Activated CD4-positive, alpha-beta T cell treated with anti-CD3 and anti-CD28 coated beads, Interleukin-10, Interleukin-2, amounts not matched to agents 100 ng/mL and 50 ng/mL, durations not matched to agents 16 hours and 8 hours (primary cell): ENCODE measurements at regions not wholly inside any gene's neighbourhood (a gene's known extent, or its start where the extent isn't known, plus 50 kb on each side); places are given as distances from the start of the nearest gene placed in this dataset.
A peak's percentile ranks its signal among the peaks of the same experiment; 100 is the strongest.

Experiments used
- DNase-seq: peaks from one replicate; pipeline ENCODE4 v3.0.0-alpha.2; 2020

DNA sequence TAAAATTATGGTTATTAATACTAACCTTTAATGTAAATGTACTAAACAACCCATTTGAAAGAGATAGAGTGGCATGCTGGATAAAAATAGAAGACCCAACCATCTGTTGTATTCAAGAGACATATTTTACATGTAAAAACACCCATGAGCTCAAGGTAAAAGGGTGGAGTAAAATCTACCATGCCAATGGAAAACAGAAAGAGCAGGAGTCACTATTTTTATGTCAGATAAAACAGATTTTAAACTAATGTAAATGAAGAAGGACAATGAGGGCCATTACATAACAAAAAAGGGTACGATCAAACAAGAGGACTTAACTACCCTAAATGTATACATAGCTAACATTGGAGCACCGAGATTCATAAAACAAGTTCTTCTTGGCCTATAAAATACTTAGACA lies 66.3 kb downstream of the ITM2A start:
- DNase-seq = no peak

DNA sequence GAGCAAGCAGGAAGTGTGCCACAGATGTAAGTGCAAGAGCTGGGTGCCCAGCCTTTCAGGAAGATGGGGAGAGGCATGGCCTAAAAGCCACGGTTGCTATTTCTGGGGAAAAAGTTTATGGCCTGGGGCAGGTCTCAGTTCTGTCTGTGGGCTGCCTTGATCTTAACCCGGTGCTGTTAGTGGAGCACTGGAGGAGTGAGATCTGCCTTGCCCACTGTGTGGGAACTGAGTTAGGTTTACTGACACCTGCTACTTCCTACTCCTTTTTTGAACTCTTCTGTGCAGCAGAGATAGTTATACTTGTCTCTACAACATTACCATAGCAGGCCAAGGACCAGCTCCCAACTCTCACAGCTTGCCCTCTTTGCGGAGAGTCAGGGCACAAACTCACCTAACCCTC lies 76.5 kb downstream of the ITM2A start:
- DNase-seq = no peak

DNA sequence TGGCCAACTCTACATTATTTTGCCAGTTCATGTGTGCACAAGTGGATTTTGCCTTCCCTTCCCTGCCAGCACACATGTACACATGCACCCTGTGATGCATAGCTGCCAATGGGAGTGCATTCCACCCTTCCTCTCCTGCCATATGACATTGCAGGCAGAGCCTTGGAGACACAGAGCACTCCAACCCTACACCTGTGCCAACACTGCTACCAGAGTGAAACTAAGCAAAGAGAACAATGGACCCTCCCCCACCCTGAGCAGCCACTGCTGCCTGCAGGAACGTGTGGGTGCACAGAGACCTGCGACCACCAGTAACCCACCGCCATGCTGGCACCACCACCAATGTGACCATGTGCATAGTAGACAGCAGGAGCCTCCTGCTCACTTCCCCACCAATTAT lies 78.4 kb downstream of the ITM2A start:
- DNase-seq = no peak

DNA sequence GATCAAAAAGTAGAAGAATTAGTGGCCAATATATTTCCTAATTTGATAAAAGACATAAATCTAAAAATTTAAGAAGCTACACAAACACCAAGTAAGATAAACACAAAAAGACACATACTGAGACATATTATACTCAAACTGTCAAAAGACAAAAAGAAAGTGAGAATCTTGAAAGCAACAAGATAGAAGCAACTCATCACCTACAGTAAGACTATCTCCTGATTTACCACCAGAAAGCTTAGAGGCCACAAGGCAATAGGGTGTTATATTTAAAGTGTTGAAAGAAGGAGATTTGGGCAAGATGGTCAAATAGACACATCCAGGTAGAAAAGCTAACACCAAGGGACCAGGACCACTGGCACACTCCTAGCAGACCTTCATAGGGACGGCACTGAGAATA lies 79.4 kb downstream of the ITM2A start:
- DNase-seq = no peak

DNA sequence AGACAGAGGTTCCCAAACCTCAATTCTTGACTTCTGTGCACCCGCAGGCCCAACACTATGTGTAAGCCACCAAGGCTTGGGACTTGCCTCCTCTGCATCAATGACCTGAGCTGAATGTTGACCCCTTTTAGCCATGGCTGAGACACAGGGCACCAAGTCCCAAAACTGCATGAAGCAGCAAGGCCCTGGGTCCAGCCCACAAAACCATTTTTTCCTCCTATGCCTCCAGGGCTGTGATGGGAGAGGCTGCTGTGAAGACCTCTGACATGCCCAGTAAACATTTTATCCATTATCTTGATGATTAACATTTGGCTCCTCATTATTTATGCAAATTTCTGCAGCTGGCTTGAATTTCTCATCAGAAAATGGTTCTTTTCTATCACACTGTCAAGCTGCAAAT lies 85.4 kb downstream of the ITM2A start:
- DNase-seq = no peak

DNA sequence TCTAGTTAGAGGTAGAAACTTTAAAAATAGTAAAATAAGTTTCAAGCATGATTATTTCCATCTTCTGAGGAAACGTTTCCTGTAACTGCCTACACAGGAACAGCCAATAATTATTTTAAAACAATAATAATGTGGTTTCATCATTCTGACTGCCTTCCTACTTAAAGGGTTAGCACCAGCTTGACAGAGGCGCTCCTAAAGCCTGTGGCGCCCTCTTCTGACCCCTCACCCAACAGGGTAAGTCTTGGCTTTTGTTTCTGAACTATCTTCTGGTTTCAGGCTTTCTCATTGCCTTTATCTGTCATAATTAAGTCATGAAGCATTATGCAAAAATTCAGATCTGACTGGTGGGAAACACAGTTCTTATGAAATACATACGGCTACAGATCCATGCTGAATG lies 96.7 kb downstream of the ITM2A start:
- peak; percentile 81 for DNase-seq

DNA sequence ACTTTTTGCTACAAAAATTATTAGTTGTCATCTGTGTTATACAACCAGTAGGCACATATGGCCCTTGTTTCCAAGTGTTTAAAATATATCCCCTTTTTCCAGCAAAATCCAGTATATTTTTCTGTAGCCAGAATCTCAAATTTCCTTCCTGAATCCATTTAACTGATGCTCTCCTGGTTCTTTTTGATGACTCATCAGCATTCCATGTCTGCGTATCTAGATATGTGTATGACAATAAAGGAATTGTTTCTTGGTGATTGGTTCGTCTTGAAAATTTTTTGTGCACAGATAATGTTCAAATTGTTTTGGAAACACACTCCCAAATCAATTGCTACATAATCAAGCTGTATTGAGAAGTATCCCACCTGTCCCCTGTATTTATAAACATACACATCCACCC lies 98.3 kb downstream of the ITM2A start:
- DNase-seq = no peak

DNA sequence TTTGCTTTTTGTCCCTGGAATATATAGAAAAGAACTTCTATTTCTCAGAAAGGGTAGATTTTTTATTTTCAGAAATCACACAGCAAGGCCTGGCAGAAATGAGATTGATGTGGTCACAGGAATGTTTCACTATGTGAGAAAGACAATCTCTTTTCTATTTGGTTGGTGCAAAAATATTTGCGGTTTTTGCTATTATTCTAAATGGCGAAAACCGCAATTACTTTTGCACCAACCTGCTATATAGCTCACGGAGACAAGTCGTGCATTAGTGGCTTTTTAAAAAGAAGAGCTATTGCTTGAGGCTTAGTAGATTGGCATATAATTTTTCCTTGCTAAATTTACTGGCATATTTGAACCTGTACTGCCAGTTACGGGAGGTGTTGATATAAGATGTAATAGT lies 100.4 kb downstream of the ITM2A start:
- no peak for DNase-seq

DNA sequence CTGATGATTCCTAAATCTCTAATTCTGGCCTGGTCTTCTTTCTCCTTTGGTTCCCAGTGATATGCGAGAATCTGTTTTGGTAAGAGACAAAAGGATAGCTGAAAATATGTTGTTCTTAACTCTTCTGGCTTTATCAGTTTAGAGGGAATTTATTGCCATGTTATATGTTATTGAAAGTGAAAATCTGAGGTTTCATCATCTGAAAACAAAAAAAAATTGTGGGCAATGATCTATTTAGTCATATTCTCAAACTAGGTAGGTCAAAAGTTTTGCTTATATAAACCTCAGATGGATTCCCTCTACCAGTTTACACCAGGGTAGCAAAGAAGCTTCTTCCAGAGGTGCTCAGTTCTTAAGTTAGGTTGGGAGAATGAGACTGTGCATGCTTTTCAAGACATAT lies 103.6 kb downstream of the ITM2A start:
- peak; percentile 34 for DNase-seq

DNA sequence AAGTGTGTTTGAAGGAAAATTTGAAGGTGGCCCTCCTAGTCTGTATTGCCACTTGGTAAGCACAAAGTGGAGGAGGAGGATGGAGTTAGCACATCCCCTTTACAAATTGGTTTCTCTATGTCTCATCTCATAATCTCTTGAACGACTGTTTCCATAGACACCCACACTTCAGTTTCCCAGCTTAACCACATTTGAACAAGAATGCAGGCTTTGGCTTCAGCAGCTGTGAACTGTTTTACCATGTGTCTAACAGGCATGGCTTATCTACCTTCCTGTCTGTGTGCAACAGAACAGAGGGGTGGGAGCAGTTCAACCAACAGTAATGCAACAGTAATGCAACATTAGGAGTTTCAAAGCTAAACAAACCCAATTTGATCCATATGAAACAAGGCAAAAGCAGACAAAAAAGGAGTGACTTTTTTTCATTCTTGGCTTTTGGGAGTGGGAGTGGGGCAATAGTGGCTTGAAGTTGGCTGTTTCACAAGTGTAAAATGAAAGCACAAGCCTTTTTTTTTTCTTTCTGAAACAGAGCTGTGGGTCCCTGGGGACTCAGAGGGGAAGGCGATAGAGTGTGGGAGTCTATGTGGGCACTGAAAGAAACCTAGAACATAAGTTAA lies 108.0 kb downstream of the ITM2A start:
- peak; percentile 91 for DNase-seq

DNA sequence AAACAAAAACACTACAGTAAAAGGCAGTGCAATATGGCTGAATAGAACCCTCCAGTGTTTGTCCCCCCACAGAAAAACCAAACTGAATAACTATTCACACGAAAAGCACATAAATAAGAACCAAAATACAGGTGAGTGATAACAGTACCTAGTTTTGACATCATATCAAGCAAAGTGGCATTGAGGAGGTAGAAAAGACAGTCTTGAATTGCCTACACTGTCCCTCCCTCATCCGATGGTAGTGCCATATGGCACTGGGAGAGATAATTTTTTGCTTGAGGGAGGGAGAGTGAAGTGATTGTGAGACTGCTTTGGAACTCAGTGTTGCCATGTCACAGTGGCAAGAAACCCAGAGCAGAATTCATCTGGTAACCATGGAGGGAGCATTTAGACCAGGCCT lies 99.2 kb downstream of the GPR174 start:
- DNase-seq = no peak

DNA sequence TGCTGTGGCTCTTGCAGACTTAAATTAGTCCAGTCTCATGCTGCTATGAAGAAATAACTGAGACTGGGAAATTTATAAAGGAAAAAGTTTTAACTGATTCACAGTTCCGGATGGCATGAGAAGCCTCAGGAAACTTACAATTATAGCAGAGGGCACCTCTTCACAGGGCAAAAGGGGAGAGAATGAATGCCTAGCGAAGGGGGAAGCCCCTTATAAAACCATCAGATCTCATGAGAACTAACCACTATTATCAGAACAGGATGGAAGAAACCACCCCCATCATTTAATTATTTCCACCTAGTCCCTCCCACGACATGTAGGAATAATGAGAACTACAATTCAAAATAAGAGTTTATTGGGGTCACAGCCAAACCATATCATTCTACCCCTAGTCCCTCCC lies 91.4 kb downstream of the GPR174 start:
- DNase-seq = no peak

DNA sequence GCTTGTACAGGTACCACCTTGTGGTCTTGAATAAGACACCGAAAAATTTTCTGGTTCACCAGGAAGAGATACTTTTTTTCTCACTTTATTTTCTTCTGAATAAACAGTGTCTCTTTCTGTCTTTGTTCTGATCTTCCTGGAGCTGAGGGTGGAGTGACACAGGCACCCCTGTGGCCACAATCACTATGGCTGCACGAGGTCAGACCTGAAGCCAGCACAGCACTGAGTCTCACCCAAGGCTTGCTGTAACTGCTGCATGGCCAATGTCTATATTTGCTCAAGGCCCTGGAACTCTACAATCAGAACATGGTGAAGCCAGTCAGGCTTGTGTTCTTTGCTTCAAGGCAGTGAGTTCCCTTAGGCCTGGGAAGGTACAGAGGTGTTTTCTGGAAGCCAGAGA lies 87.2 kb downstream of the GPR174 start:
- no peak for DNase-seq
